Hematopoietic multipotent progenitor cell treated with erythropoietin and hydrocortisone succinate and interleukin-3 and kit ligand, for 15 days (in vitro differentiated cells): ENCODE measurements at regions not wholly inside any gene's neighbourhood (a gene's known extent, or its start where the extent isn't known, plus 50 kb on each side); places are given as distances from the start of the nearest gene placed in this dataset.
"Not testable (repeated sequence)": the region's sequence is repeated elsewhere in the genome, so short reads cannot be mapped to it uniquely, and the experiment has no call there.

Experiments used
- DNase-seq: peaks from one replicate; pipeline ENCODE4 v3.0.0-alpha.2; 2015; ENCODE audit warnings: low spot score

DNA sequence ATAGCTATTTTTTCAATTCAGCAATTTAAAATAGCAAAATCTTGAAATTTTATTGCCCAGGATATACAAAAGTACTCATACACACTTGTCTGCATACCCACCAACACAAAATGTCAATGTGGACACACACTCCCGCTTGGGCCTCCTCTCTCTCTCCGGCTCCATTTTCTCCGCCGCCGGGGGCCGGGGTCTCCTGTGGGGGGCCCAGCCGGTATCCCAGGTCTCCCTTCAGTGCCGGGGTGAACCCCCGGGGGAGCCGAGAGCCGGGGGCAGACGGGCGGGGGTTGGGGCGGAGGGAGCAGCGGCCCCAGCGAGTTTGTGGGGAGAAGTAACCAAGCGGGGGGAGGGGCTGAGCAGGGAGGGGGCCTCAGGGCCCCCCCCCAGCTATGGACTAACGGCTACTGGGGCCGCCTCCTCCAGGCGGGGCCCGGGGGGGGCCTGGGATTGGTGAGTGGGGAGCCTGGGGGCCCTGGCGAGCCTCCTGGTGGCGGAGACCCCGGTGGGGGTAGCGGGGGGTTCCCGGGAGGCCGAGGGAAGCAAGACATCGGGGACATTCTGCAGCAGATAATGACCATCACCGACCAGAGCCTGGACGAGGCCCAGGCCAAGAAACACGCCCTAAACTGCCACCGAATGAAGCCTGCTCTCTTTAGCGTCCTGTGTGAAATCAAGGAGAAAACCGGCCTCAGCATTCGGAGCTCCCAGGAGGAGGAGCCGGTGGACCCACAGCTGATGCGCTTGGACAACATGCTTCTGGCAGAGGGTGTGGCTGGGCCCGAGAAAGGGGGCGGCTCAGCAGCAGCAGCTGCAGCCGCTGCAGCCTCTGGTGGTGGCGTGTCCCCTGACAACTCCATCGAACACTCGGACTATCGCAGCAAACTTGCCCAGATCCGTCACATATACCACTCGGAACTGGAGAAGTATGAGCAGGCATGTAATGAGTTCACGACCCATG is 56.6 kb downstream of the CHST2 start:
- DNase-seq, result not testable (repeated sequence)

DNA sequence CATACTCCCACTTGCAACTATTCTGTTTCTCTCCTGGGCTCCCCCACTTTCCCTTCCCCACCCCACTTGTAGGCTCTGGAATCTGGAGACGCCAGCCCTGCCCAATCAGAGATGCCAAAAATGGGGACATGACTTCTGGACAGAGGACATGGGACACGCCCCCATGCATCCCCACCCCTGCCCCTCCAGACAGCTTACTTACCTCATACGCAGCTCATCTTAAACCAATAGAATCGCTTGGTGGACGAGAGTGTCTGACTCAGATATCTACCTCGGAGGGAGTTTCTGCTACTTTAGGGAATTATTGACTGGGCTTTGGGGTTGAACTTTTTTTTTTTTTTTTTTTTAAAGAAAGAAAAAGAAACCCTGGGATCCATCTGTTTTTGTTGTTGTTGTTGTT is 58.4 kb downstream of the CHST2 start:
- DNase-seq, result peak; percentile 36

DNA sequence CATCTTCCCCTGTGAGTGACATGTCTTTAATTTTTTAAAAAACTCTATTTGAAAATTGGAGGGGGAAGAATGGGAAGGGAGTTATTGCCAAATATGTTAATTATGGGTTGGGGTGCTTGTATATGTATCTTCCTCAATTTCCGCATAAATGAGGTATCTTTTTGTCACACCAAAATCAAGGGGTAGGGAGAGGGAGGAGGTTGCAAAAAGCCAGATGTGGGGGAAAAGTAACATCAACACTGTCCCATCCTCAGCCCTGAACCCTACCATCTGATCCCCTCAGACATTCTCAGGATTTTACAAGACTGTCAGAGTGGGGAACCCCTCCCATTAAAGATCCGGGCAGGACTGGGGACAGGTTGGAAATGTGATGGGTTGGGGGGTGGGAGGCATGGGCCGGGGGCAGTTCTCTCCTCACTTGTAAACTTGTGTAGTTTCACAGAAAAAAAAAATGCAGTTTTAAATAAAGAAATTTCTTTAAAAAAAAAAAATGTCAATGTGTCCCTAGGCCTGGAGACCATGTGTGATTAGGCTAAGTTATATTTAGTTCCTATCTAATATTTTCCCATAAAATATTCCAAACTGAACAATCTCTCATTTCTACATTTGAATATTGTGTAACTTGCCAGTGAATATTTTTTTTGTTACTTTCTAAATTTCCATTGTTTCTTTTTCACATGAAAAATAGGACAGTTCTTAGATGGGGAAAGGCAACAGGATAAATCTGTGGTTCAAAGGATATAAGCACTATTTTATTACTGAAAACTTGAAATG is 59.4 kb downstream of the CHST2 start:
- DNase-seq, result not testable (repeated sequence)

DNA sequence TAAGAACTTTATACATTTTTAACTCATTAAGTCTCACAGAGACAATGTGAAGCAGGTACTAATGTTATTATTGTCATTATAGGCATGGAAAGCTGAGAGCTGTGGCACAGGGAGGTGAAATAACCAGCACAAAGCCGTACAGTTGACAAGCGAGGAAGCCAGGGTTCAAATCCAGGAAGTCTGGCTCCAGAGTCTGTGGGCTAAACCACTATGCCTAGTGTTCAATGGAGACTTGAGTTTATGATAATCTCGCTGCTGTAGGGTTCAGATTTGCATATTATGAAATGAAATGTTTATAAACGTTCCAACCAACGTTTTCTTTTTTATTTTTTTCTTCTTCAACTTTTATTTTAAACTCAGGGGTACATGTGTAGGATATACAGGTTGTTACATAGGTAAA is 60.0 kb downstream of the CHST2 start:
- DNase-seq, result no peak

DNA sequence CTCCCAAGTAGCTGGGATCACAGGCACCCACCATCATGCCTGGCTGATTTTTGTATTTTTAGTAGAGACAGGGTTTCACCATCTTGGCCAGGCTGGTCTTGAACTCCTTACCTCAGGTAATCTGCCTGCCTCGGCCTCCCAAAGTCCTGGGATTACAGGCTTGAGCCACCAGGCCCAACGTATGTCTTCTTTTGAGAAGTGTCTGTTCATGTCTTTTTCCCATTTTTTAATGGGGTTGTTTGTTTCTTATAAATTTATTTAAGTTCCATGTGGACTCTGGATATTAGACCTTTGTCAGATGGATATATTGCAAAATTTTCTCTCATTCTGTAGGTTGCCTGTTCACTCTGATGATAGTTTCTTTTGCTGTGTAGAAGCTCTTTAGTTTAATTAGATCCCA is 61.3 kb downstream of the CHST2 start:
- DNase-seq, result not testable (repeated sequence)

DNA sequence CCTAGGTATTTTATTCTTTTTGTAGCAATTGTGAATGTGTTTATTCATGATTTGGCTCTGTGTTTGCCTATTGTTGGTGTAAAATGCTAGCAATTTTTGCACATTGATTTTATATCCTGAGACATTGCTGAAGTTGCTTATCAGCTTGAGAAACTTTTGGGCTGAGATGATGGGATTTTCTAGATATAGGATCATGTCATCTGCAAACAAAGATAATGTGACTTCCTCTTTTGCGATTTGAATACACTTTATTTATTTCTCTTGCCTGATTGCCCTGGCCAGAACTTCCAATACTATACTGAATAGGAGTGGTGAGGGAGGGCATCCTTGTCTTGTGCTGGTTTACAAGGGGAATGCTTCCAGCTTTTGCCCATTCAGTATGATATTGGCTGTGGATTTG is 62.4 kb downstream of the CHST2 start:
- DNase-seq, result not testable (repeated sequence)

DNA sequence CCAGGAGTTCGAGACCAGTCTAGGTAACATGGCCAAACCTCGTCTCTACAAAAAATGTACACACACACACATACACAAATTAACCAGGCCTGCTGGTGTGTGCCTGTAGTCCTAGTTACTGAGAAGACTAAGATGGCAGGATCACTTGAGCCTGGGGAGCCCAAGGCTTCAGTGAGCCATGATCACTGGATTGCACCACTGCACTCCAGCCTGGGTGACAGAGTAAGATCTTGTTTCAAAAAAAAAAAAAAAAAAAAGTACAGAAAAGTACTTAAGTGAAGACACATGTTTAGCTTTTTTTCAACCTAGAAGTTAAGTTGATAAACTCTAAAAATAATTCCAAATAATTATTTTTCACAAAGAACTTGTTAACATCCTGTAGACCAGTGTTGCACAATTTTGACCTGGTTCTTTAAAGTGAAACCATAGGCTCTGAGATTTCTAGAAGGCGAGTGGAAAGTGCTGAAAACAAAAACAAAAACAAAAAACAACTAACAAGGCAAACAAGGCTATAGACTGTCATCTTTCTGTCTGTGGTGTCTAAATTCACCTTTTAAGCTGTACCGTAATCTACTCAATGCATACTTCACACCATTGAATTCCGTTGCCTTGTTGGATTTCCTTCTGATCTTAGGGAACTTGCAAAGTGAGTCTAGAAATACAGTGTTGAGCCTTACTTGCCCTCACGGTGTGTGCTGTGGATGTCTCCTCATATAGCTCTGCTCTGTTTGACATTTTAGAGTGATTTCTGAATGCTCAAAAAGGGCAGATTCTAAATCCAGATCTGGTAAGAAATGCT is 63.5 kb downstream of the CHST2 start:
- no peak for DNase-seq

DNA sequence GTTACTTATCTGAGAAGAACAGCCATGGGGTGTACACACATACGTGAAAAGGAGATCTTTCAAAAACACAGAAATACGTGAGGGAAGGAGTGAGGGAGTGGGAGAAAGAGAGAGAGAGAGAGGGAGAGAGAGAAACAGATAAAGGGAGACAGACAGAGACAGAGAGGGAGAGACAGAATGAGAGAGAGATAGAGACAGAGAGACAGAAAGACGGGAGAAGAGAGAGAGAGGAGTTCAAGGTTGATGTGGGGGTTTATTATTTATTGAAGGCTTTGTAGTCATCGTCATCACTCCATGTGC is 64.0 kb downstream of the CHST2 start:
- peak; percentile 45 for DNase-seq

DNA sequence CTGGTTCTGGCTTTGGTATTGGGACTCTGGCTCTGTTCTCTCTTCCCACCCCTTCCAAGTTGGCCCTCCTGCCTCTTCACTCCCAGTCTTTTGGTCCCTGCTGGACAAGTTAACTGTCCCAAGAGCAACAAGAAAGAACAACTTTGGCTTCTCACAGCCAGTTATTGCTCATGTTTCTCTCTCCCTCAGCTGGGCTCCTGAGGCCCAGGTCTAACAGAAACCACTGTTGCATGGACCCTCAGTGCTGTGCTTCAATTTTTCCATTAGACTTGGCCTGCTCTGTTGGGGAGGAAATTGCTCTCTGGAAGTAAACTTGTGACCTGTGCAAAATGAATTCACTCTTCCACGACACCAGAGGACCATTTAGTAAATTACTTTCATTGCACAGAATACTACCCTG is 64.5 kb downstream of the CHST2 start:
- no peak for DNase-seq

DNA sequence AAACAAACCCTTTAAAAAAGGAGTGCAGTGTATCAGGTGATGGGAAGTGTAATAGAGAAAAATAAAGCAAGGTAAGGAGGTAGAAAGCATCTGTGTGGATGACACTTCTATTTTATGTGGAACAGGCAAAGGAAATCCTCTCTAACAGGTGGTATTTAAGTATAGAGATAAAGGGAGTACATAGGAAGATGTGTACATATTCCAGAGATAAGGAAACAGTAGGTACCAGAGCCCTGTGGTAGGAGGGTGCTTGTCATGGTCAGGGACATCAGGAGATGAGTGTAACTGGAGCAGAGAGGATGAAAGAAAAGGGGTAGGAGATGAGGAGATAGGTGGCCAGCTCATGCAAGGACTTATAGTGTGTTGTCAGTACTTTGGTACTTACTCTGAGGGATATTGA is 65.8 kb downstream of the CHST2 start:
- no peak for DNase-seq

DNA sequence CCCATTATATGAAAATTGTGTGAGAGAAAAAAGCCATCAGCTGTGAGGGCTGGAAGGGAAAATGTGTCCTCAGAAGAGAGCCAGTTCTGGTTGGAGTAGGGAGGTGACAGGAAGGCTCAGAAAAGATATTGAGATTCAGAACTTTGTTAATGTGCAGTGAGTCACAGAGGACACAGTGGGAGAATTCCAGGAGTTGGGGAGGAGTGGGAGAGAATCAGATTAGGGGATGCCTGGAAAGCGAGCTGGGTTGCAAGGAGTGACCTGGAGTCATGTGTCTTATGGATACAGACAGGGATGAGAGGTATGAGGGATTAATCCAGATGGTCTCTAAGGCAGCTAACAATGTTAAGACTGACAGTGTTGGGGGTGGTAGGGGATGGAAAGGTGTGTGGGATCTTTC is 67.5 kb downstream of the CHST2 start:
- no peak for DNase-seq

DNA sequence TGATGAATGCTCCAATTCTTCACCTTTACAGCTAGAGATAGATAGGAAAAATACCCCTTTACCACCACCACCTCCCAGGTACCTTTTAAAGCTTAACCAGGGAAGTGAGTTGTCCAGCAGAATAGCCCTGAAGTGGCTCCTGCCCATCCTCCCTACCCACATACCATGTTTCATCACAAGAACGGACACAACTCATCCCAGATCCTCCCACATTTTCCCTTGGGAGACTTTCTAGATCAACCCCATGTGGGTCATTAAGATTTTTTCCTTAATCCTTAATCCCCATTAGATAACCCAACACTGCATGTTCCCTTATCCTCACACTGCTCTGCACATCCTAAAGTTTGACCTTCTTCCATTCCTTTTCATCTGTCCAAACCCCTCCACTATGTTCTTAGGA is 69.3 kb downstream of the CHST2 start:
- DNase-seq, result no peak

DNA sequence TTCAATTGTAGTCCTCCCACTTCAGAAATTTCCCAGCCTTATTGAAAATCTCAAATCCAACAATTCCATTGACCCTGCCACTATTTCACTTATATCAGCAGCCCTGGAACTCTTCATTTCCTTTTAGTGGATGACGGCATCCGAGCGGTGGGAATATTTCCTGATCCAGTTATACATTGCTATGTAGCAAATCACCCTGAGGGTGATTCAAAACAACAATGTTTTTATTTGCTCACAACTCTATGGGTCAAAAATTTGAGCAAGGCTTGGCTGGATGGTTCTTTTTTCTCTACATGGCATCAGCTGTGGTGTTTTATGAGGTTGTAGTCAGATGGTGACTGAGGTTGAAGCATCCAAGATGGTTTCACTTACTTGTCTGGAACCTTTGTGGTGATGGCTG is 70.5 kb downstream of the CHST2 start:
- no peak for DNase-seq

DNA sequence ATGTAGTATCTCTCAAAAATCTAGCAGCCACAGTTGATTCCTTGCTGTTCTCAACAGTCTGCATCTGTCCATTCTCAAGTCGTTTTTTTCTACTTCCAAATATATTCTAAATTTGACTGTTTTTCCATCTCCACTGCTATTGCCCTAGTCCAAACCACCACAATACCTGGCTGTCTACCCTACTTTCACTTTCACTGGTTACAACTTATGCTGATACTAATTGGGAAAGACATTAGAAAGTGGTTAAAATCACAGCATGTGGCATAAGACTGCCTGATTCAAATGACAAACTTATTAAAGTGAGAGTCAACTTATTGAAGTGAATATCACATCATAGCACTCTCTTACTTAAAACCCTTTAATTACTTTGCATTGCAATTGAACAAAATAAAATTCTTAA is 72.6 kb downstream of the CHST2 start:
- no peak for DNase-seq

DNA sequence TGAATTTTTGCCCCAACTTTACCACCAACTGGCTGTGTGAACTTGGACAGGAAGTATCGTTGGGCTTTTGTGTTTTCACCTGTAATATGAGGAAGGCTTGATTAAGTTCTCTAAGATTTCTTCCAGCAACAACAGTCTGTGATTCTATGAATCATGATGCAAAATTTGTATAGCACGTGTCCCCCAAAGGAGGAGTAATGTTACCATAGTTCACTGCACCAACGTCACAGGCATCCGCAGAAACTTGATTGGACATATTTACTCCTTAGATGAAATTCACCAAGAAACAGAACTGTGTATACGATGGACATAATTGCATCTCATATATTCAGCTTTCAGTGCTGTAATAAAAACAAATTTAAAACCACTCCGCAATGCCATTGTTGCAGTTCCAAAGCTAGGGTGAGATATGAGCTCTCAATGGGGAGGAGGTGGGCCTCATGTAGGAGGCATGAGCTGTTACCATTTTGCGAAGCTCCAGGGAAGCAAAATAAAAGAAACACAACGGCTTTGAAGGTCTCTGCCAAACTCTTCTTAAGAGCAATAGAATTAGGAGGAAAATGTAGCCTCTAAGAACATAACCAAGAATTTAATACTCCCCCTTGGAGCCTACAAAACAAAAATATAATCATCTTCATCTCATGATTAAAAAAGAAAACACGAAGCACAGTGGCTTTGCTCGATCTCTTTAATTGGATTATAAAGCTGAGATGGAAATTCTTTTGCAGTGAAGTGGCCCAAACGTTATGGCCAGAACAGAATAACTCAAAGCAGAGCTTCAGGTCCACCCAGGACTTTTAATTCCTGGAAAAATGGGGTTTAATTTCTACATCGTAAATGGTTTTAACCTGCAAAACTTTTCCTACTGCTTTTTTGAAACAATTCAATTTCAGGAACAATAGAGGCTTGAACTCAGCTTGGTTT is 80.7 kb downstream of the CHST2 start:
- DNase-seq, result no peak

DNA sequence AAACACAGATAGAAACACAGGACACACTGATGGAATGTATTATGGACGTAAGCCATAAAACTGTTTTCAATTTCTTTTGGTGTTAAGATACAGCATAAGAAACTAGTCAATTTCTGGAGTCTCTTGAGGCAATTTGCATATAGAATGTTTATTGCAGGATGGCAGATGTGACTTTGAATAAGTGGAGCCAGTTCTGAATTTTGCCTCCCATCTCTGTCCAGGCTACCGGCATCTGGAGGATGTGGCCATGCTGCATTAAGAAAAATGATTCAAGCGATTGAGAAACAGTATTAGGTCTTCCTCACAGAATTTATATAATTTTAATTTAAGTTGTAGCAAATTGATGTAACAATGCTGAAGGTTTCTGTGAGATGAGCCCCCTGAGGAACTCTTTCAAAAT is 81.5 kb downstream of the CHST2 start:
- no peak for DNase-seq

DNA sequence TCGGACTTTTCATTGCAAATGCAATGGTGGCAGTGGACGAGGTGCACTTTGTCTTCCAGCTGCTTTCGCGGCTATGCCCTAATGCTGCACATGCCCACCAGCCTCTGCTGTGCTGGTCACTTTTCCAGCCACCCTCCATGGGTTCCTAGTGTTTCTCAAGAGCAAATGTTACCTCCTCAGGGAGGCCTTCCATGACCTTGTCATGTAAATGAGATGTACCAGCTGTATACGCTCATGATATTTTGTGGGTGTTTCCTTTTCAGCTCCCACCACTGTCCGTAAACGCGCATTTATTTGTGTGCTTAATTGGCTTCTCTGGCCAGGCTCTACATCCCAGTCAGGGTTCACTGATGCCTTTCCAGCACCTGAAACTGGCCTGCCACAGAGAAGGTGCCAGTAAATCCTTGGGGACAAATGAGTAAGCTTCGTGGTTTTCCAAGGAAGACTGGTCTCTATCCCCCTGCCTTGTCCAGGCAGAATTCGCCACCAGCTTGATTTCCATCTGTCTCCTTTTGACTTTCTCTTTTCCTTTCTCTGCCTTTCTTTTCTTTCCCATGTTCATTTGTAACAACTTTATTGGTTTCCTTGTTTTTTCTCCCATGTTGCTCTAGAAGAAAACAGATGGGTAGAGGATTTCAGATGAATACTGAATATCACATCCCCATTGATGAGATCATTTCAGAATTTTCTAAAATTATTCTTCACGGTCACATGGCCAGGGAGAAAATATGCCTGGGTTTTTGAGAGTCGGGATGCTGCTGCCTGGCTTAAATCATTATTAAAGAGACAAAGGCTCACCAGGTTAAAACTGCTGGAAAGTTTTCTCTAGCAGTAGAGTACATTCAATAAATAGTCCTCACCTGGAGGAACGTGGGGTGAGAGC is 82.5 kb downstream of the CHST2 start:
- DNase-seq, result no peak

DNA sequence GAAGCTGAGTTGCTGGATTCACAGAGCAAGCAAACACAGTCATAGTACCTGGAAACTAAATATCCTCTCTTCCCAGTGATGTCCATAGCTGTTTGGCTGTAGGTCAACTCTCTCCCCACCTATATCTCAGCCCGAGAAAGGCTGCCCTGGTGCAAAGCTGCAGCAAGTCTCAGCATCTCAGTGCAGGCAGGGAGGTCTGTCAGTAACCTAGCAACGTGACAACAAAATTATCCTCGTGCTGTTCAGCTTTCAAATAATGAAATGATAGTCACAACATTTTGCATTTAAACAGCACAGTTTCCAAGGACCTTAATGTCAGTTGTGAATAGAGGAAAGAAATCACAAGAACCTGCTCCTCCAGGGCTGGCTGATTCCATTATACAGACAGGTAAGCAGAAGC is 83.6 kb downstream of the CHST2 start:
- no peak for DNase-seq

DNA sequence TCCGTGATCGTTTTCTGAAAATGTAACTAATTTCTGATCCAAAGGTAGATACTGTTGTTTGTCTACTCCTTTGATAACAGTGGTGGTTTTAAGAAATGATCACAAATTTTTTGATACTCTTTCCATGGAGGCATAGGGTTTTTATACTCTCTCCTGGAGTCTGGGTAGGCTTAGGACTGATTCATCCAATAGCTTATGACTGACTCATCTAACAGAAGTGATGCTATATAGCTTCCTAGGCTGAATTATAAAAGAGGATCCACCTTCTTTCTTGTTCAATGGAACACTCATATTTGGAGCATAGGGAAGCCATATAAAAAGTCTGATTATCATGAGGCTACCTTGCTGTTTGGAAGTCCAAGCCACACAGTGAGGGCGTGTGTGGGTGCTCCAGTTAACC is 84.3 kb downstream of the CHST2 start:
- DNase-seq, result no peak

DNA sequence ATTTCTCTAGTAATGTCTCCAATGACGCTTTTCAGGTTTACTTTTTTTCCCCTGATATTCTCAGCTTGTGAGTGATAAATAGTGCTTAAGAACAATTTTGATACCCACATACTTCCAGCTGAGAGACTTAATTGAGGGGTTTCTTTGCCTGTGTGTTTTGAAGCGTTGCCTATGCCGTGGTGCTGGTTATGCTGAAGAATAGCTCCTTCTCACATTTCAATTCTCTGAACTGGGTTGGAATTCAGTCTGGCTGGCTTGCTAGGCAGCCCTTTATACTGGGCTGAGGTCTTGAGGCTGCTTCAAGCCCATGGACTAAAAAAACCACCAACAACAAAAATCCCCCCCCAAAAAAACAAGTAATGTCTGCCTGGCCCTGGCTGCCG is 87.4 kb downstream of the CHST2 start:
- DNase-seq, result no peak
